CD4-positive, alpha-beta T cell treated with Interleukin-1 beta for 1 hour (primary cell): ENCODE measurements at regions not wholly inside any gene's neighbourhood (a gene's known extent, or its start where the extent isn't known, plus 50 kb on each side); places are given as distances from the start of the nearest gene placed in this dataset.

Experiments used
- DNase-seq, 2 donors: peaks; one replicate each; pipeline ENCODE4 v3.0.0-alpha.2; 2020 to 2022

GRCh38 chr3:59578129-59578528 is 528.3 kb upstream of the CFAP20DC start:
- no peak for DNase-seq

- no peak for DNase-seq
Measured at GRCh38 chr3:59576606-59577005, 526.8 kb upstream of the CFAP20DC start.

DNA sequence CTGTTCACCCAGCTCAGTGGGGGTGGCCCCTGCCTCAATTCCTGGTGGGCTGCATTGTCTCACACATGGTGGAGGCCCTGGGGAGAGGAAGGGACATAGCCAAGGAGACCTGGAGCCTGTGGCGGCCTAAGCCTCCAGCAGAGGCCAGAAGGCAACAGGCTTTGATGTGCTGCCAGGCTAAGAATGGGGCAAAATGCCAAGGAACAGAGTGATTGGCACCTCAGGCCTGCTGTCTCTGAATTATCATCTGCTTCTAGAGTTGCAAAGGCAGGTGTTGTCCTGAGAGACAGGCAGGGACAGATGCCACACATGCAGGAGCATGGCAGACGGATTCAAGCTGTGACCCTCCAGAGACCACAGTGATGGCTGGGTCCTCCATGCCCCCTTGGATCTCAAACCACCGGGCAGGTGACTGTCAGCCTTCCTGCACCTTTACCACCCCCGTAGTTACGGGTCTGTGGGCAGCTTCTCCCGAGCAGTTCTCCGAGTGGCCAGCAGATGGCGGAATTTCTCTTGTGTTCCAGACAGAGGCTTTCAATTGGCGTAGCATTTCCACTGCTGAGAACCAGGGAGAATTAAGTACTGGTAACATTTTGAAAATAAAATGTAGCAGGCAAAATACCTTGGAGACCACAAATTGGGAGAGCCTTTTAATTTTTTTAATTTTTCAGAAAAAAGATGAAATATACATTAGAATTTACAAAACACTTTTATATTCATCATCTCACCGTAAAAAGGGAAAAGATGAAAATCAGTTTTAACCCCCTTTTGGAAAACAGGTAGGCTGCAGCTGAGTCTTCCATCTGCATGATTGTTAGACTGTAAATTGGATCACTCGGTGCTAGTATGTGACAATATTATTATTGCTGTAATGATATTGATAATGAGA is 525.5 kb upstream of the CFAP20DC start:
- DNase-seq, result peak; percentile 78 to 83

DNA sequence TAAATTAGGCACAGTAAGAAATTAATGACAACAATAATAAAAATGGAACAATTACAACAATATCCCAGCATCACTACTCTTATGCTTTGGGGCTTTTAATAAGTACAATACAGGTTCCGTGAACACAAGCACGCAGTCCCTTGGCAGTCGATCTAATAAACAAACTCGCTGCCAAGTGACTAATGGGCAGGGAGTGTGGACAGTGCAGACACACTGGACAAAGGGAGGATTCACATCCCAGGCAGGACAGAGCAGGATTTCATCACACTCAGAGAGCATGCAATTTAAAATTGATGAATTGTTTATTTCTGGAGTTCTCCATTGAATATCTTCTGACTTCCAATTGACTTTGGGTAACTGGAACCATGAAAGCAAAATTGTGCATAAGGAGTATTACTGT is 524.1 kb upstream of the CFAP20DC start:
- DNase-seq, result no peak

- no peak for DNase-seq
Measured at GRCh38 chr3:59572106-59572505, 522.3 kb upstream of the CFAP20DC start.

DNA sequence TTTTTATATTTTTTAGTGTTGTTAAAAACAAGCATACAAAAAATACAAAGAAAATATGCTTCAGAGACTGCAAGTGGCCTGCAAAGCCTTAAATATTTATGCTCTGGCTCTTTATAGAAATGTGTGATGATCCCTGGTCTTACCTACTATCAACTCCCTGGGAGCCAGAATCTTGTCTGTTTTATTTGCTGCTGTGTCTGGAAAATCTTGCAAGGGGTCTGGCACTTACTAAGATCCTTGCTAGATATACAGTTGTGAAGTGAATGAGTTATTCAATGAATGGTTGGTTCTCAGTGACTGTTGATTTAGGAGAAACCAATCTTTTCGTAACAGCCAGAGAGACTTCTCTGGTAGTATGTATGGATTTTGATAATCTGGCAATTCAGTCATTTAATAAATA is 521.0 kb upstream of the CFAP20DC start:
- no peak for DNase-seq

- DNase-seq, result no peak
Measured at GRCh38 chr3:59567661-59568060, 517.8 kb upstream of the CFAP20DC start.

DNA sequence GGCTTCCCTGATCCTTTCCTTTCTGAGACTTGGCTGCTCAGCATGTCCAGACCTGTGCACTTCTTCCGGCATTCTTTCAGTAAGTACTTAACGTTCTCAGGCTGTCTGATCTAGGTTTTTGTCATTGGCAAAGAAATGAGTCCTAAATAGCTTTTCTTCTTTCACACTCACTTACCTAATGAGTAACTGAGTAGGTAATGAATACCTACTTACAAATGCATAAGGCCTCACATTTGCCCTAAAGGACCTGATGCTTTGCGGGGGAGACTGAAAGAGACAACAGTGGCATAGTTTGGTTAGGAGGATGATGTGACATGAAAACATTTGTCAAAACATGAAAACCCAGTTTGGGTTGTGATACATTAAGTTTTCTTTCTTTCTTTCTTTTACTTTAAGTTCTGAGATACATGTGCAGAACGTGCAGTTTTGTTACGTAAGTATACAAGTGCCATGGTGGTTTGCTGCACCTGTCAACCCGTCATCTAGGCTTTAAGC is 516.7 kb upstream of the CFAP20DC start:
- DNase-seq, result no peak

GRCh38 chr3:59565125-59565524 is 515.3 kb upstream of the CFAP20DC start:
- DNase-seq, result no peak

GRCh38 chr3:59563966-59564365 is 514.1 kb upstream of the CFAP20DC start:
- DNase-seq, result no peak

- DNase-seq, result no peak
Measured at GRCh38 chr3:59563072-59563605, 513.3 kb upstream of the CFAP20DC start.

- DNase-seq, result no peak
Measured at GRCh38 chr3:59559721-59560435, 510.1 kb upstream of the CFAP20DC start.

DNA sequence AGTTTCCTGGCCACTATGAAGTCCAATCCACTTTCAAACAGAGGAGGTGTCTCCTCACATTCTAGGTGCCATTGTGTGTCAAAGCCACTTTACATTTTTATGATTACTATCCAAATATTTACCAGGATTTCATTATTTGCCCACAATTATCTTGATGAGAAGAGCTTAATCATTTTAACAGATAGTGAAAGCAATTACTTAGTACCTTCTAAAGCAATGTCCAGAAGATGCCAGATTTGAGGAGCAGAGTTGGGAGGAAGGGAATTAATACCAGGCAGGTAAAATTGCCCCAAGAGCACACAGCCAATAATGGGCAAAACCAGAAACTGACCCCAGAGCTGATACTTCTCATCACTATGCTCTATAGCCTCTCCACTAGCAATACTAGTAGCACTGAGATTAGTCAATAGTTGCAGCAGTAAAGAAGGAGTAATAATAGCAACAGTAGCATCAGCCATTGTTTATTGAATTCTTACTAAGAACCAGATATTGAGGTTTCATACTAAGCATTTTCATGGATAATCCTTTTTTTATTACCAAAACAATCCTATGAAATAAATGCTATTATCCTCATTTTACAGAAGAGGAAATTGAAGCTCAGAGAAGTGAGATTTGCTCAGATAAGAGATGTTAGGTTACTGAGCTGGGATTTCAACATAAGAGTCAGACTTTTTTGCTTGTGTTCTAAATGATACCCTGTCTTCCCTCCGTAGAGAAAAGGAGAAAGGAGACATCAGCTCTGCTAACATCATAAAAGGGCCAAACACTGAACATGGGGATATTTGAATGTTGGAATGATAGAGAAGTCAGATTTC is 509.3 kb upstream of the CFAP20DC start:
- DNase-seq, result no peak

DNA sequence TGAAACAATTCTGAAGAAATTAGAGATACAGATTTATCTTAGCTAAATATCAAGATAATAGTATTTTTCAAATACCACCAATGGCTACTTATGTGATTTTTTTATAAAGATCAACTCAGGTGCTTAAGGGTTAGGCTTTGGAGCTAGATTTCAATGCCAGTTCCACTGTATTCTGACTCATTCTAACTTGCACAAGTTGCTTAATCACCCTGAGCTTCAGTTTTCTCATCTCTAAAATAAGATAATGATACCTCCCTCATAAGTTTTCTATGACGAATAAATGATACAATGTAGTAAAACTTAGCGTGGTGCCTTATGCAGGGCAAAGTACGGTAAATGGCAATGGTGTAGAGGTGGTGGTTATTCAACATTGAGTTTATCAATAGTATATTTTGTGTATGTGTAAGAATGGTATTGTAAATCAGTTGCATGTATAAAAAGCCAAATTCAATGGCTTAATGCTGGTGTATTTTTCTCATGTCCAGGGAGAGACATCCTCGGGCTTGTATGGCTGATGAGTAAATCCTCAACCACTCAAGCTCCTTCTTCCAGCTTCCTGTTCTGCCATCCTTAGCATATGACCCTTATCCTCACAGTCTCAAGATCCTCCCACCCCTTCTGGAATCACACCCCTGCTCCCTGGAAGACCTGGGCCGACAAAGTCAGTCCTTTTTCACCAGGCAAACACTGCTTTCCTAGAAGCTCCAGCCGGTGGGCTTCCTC is 505.9 kb upstream of the CFAP20DC start:
- no peak for DNase-seq

DNA sequence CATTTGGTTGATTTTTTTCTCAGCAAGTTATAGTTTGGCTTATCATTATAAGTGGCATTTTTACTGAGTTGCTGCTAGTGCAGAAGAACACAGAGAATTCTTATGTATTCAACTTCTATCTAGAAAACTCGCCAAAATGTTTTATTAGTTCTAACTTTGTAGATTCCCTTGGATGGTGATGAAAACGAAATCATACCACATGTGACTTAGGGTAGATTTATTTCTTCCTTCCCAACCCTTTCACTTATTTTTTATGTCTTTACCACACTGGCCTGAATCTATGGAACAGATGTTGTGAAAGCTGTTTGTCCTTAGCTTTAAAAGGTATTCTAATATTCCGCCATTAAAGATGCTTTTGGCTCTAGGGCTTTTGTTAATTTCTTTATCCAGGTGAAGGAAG is 503.3 kb upstream of the CFAP20DC start:
- no peak for DNase-seq

DNA sequence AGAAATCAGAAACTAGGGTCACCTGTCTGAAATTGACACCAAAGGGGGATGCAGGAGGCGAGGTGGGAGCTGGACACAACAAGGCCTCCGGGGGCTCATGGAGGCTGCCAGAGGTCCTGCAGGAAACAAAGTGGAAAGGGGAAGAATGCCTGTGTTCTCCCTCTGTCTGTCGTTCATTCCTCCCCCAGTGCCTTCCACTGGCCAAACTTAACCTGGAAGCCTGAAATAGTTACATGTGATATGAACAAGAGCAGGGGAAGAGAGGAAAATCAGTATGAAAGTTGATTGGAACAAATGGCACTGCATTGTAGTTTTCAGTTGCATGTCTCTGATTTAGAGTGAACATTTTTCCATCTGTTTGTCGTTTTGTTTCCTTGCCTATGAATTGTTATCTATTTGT is 502.0 kb upstream of the CFAP20DC start:
- DNase-seq, result no peak

GRCh38 chr3:59549962-59550361 is 500.1 kb upstream of the CFAP20DC start:
- no peak for DNase-seq

DNA sequence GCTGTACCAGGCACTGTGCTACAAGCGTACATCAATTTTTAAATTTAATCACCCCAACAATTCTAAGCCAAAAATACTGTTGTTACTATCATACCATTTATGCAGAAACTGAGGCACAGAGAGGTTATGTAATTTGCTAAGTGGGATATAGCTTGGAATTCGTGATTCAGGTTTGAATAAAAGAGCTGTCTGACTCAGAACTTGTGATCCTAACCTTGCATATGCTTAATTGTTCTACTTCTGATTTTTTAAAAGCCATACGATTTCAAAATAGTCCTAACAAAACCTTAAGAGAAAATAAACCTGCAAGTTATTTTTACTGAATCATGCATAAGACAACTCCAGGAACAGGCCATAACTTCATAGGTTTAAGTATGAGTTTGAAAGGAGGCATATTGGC is 498.0 kb upstream of the CFAP20DC start:
- DNase-seq, result no peak

GRCh38 chr3:59546522-59546921 is 496.7 kb upstream of the CFAP20DC start:
- DNase-seq, result no peak

GRCh38 chr3:59545374-59545773 is 495.5 kb upstream of the CFAP20DC start:
- DNase-seq, result no peak

DNA sequence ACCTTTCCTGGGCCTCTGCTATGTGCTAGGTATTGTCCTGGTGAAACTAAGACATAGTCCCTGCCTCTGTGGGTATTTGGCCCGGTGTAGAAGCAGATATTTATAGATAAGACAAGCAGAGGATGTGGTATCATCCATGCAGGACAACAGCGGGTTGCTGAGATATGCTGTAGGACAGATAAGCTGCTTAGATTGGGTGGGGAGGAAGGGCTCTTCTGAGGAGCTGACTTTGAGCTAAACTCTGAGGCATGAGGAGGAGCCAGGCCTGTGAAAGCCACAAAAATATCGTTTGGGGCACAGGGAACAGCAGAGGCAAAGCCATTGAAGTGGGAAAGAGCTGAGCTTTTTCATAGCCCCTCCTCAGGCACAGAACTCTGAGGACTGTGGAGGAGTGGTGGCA is 492.5 kb upstream of the CFAP20DC start:
- DNase-seq, result no peak

- no peak for DNase-seq
Measured at GRCh38 chr3:59540696-59541095, 490.9 kb upstream of the CFAP20DC start.
